Activated CD8-positive, alpha-beta memory T cell treated with anti-CD3 and anti-CD28 coated beads, Interleukin-2, amount 50 U/mL, for 48 hours (primary cell): ENCODE measurements at regions not wholly inside any gene's neighbourhood (a gene's known extent, or its start where the extent isn't known, plus 50 kb on each side); places are given as distances from the start of the nearest gene placed in this dataset.

Experiments
- DNase-seq: peaks from one replicate; pipeline ENCODE4 v3.0.0-alpha.2; 2020

DNA sequence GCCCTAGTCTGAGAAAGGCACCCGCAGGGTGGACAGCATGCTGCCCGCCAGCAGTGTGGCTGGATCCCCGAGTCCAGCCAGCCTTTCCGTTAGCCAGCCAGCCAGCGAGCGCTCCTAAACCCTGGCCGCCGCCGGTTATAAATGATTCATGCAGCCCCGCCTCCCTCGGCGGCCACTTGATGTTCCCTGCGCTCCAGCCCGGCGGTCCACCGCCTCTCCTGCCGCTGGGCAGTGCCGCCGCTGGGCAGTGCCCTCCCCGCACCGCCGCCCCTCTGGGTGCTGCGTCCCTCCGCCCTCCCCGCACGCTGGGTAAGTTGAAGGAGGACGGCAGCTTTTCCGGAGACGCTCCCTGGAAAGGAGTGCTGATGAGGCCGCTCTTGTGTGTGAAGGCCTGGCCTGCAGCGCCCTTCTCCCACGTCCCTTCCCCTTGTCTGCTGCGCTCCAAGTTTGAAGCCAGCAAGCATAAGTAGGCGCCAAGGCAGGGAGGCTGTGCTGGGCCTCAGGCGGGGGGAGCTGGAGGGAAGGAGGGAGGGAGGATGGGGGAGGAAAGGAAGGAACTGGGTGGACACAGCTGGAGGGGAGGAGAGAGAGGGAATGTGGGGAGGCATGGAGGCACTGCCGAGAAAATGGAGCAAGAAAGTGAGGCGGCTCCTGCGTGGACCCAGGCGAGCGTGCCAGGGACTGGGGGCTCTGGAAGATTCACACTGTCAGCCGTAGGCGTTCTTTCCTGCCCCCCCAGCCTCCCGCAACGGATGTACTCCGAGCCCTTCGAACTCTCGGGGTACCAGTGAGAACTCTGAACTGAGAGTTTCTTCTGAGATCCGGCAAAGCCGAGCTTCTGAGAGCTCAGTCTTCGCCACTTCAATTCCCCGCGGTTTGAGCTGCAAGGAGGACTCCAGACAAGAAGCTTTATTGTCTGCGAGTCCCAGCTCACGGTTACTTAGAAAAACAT is 131.9 kb downstream of the GLI2 start:
- no peak for DNase-seq

DNA sequence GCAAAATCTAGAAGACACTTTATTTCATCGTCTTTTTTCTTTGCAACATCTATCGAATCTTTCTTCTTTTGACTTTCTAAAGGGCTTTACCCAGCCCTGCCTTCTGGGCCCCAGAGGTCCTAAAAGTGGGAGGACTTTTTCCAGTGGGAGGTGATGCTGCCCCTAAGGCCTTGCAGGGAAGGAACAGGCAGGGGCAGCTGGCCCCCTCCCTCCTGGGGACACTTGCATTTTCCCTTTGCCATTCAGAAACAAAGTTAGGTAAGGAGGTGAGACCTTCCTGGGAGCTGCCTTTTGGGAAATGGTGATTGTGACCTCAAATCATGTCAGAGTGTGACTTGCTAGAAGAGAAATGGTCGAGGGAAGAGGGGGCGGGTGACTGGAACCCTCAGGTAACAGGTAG is 132.7 kb downstream of the GLI2 start:
- DNase-seq: no peak

DNA sequence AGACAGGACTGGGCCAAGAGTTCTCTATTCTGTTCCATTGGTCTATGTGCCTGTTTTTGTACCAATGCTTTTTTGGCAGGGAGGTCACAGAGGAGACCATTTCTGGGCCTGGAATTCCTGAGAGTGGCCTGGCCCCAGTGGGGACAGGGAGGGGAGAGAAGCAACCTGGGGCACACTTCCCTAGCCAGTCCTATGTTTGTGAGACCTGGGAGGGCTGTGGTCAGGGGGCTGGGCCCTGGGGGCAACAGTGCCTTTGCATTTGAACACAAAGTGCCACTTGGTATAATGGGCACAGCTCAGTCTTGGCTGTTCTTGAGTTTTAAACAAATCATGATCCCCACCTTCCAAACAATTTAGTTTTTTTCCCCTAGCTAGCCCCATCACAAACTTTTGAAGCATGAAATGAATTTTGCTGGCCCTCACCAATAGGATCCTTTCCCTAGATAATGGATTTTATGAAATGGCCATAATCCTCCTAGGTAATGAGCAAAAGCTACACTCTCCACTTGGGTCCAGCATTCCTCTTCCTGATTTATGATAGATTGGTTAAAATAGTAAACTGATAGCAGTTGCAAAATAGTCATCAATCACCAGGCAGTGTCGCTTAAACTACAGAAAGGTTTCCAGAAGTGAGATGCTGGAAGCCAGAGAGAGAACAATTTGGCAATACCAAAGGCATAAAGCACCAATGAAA is 133.5 kb downstream of the GLI2 start:
- DNase-seq: no peak

DNA sequence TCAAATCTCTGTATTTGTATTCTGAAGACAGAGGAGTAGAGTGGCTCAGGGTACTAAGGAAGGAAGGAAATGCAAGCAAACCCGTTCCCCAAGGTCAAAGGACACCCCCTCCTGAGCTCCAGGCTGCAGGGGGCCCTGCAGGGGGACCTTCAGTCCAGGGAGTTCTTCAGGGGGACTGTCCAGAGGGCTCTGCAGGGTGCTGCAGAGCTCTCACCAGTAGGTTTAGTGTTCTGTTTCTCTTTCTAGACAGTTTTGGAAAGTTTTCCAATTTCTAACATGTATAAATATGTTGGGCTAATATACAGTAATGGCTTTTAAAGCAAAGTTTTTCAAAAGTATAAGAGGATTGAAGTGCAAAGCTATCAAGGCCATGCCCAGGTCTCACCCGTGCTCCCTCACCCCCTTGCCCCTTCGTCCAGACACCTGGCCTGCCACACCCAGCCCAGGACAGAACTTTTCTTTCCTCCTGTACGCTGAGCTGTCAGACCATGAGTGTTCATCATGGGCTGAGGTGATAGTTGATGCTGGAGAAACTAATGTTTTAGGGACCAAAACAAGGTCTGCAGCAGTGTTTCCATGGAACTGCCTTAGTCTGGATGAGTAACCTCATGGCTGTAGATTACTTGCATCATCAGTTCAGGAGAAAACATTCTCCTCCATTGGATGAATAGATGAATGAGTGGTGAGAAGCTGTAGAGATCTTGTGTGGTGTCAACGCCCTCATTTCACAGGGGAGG is 134.2 kb downstream of the GLI2 start:
- no peak for DNase-seq

DNA sequence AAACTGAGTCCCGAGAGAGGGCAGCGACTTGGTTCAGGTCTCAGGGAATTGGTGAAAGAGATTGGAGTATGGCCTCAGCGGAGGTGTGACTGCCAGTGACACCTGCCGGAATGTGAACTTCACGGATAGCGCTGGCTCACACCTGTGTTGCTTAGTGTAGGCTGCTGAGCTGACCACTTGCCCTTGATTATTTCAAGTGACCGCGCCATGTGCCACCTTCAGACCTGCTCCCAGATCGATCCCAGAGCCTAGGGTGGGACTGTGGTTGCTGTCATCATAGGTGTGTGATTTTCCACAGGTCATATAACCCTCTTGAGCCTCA is 134.8 kb downstream of the GLI2 start:
- DNase-seq: no peak

DNA sequence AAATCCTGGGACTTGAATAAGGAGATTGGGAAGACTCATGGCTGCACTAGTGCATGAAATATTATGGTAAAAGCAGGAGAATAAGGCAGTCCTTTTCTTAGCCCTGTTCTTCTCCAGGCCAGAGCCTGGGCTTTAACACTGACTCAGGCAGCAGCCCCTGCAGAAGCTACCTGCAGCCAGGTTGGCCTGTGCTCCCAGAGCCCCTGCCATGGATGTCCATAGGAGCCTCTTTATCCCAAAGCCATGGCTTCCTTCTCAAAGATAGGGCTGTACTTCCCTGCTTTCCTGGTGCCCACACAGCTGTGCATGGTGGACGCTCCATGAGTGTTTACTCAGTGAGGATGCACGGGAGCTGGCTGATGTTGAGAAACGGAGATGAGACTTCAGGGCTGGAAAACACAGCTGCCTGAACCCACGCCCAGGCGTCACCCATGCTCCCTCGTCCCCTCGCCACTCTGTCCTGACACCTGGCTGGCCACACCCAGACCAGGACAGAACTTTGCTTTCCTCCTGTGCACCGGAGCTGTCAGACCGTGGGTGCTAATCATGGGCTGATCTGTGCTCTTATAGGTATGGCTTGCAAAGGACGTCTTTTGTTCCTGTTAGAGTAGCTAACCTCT is 135.5 kb downstream of the GLI2 start:
- no peak for DNase-seq

DNA sequence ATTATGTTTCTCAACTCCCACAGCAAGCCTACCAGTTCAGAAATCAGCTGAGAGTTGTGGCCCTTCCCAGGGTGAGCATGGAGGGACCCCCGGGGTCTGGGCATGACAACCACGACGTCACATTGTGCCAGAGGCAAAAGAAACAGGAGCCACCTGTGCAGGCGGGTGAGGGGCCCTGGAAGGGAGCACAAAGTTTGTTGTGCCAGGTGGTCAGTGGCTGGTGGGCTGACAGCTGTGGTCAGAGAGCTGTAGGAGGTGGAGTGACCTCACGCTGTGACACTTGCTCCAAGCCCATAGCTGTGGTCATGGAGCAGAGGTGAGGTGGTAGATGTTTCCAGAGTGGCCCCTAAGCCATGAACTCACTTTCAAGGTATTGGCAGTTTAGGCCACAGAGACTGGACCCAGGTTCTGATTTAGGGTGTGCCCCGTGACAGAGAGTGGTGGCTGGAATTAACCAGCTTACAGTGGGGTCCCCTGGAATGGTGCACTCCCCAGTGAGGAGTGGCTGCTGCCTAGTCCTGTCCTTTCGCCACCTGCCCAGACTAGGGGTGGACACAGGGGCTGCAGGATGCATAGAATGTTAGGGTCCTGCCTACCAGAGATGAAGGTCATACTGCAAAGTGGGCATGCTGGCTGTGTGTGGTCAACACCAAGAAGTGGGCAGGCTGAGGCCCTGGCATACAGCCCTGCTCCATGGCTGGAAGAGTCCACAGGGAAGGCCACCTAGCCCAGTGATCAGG is 136.4 kb downstream of the GLI2 start:
- no peak for DNase-seq

DNA sequence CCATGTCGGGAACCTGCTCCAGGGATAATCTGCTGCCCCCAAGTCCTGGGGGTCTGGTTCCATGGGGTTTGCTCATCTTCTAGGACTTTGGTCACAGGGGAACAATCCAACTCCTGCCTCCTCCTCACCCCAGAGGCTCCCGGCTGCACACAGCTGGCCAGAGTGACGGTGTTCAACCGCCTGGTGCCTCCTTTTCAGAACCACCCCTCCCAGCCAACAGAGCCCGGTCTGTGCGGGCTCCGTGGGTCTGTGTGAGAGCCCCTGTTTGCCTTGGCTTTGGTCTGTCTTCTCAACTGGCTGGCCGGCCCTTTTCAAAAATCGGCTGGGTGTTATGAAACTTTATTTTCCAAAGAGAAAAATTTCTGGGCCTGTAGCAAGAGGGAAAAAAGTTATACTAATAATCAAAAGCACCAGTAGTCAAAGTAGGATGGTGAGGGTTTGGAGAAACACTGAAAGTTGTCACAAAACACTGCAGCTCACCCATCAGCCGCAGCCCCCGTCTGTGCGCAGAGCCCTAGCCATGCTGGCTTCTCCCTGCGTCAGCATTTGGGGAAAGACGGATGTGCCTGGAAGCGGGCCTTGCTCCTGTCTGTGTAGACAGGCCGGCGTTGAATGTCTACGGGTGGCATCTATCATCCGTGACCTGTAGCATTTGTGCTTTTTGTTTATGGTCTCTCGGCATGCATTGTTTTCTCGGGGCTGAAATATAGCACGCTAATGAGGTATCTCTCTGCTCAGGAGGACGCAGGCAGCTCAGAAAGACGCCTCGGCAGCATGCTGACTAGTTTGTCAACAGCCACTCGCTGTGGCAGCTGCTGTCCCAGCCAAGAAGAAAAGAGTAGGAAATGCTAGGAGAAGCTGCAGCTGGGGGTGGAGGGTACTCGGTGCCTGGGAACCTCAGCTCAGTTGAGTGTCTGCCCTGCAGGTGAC is 138.6 kb downstream of the GLI2 start:
- DNase-seq: no peak

DNA sequence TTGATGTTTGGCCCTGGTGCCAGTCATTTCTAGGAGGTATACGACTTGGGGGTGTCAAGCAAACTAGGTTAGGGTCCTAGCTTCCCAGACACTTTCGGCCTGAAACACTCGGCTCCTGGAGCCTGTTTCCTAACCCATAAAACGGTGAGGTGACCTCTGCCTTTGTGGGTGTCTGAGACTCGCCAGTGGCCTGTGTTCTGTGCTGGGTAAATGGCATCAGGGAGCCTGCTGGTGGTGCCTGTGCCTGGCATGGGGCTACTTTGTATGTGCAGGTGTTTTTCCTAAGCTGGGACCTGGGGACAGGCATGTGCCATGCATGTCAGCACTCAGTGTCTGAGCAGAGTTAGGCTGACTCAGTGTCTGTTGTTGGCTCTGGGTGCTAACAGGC is 139.2 kb downstream of the GLI2 start:
- no peak for DNase-seq

DNA sequence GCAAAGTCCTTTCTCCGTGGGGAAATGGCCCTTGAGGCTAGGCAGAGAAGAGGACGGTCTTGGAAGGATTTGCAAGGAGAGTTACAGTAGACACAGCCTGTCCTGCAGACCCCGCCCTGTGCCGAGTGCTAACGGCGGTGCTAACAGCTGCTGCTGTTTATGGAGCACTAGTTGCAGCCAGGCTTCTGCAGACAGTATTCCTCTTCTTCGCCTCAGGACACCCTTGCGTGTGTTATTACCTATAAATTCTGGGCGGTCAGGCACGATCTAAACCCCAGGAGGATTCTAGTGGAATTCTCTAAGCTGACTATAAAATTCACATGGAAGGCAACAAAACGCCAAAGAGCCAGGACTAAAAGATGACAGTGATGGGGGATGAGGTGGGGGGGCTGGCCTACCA is 139.8 kb downstream of the GLI2 start:
- no peak for DNase-seq

DNA sequence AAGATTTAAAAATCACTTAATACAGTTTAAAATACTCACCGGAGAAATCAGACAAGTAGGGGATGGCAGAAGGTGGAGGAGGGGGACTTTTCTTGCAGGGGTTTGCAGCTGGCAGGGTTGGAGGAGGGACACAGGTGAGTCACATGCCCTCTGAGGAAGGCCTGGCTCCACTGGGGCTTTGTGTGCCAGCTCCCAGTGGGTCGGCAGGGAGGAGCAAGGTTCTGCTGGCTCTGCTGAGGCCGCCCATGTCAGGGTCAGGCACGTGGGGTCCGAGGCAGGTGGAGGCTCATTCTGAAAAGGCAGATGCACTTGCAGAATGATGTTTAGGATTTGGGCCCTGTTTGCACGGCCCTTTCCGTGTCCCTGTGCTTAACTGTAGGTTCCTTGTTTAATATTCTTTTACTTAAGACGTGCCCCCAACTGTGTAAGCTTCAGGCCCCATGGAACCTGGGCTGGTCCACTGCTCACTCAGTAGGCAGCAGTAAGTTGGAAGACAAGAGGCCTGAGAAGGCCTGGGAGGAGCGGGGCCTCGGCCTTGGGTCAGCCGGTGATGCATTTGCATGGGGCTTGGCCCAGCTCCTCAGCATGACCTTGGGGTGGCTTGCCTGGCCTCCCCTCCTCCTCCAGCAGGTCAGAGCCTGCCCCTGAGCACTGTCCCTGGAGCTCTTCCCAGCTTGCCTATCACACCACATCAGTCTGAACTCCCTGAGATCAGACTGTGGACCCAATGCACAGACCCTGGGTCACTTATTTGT is 141.0 kb downstream of the GLI2 start:
- DNase-seq: no peak

DNA sequence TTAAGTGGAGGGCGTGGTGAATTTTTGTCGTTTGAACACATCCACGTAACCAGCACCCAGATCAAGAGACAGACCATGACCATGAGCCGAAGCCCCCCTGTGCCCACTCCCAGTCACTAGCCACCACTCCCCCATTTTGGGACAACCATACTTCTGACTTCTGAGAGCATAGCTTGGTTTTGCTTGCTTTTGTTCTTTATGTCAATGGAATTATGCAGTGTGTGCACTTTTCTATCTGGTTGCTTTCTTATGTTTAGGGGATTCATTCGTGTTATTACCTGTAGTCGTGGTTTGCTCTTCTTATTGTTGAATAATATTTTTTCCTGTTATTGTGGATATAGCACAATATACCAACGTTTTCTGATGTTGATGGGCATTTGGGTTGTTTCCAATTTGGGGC is 141.7 kb downstream of the GLI2 start:
- no peak for DNase-seq

DNA sequence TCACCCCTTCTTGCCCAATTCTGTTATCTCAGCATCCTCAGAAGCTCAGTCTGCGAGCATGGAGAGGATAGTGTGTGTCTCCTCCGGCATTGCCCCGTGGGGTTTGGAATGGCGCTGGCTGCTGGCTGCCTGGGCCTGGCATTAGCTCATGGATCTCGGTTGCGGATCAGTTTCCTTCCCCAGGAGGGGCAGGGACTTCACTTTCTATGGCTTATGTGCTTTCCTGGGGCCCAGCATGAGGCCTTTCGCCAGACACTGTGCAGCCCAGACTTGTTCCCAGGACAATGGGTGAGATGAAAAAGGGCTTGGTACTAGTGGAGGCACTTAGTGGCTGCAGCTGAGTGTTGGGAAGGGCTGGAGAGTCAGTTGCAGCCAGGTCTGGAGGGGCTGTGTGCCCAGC is 143.3 kb downstream of the GLI2 start:
- DNase-seq: no peak

DNA sequence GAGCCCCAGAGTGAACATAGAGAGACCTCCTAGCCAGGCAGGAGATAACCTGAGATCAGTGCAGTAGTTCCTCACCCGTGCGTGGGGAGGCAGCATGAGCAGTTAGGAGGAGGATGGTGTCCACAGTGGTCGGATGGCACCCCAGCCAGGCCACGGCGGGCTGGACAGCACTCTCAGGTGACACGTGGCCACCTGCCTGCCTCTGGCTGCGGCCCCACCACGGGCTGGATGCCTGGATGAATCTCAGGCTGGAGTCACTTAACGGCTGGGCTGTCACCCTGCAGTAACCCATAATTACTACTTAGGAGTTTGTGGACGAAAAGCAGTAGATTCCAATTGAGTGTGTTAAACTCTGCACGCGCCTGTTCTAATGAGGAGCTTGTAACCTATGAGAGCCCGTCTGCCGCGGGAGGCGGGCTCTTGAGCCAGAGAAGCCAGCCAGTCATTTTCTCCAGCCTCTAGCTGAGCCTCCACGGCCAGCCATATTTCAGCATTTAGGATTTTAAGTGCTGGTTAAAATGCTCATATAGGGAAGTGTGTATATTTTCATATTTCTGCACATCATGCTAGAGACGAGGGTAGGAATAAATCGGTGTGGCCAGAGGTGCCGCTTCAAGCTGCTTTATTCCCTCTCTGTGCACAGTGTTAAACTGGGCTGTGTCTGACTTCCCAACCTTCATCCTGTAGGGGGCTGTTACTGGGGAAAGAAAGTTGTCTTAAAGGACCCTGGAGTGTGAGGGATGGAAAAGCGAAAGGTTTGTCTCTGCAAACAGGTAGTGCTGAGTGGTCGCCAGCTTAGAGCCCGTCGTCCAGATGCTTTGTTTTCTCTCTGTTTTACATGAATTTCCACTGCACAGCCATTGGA is 144.0 kb downstream of the GLI2 start:
- DNase-seq: no peak

DNA sequence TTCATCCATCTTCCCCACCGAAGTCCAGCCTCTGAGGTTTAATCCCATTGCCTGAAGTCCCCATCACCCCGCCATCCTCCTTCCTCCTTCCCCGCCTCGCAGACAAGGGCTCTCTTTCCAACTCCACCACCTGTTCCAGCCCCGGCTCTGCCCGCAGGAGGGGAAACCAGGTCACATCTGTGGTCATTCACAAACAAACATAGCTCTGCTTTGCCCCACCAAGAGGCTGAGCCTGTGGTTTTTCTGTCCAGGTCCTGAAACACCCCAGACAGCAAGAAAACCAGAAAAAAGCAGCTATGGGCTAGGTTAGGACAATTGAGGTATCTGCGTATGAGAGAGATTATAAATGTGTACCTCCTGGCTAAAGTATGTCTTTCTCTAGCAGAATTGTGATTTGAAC is 144.7 kb downstream of the GLI2 start:
- no peak for DNase-seq

DNA sequence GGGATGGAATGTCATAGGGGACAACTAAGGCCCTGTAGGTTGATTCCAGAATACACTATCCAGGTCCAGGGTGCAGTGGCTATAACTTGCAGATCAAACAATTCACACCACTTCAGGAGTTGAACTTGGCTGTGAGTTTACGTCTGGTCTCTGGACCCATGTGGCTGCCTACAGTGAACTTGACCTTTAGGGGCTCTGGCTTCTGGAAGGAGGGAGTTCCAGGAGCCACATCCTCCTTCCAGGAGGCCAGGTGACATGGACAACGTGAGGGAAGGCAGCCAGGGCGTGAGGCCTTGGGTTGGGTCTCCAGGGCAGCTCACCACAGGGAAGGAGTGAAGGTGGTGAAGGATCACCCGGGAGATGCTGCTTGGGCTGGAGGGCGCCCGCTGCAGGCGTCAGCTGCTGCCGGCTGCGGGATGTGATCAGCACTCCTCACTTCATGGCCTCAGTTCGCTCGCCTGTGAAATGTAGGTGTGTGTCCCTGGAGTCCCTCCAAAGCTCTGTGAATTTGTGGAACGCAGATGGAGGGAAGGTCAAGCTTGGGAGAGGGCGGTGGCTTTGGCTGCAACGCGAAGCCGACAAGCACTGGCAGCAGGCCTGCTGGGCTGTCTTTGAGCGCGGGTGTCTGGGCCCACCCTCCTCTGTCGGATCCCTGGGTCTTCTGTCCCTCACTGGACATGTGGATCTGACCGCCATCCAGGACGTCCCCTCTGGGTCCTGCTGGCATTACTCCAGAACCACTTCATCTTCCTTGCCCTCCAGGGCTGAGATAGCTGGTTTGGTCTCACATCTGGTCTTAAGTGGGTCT is 146.5 kb downstream of the GLI2 start:
- no peak for DNase-seq

DNA sequence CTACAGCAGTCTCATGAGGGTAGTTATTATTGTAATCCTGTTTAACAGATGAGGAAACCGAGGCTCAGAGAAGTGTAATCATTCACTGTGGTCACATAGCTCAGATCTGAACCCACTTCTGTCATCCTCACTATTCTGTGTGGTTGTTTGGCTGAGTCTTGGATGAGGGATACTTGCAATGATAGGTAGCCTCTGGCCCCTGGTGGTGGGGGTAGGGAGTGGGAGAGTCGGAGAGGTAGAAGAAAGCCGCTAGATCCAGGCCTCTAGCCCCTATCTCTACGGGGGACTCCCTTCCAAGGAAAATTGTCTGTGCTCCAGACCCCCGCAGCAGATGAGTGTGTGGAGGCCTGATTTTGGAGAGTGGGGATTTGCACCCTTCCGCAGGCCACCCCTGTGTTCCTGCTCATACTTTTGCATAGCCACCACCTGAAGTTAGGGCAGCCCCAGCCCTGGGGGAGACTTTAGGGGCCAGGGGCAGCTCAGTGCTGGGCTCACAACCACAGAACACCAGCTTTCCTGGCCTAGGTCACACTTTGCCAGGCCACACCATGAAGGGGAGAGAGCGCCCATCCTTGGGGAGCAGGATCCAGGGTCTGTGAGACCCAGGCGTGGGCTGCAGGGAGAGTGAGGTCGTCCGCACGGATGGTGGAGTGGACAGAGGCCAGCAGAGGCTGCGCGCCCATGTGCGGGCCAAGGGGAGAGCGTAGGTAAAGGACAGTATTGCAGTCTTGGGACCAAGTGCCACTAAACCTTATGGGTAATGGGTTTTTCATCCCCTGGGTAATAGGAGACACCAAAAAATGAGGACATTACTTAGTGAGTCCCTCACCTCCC is 148.2 kb downstream of the GLI2 start:
- DNase-seq: no peak
